Breast epithelium (tissue), 4 donors: ENCODE measurements at regions not wholly inside any gene's neighbourhood (a gene's known extent, or its start where the extent isn't known, plus 50 kb on each side); places are given as distances from the start of the nearest gene placed in this dataset.

Experiments
- DNase-seq, 2 donors: peaks; one replicate each; pipeline ENCODE4 v3.0.0-alpha.2; 2019; ENCODE audit warnings: low spot score in 2 of 2
- H3K27ac ChIP-seq, 2 donors: fragments of 200-600 bp; sonication (generic) in 1 of 2; one replicate each; pipeline ENCODE4 v1.5.1; 2016 to 2019; ENCODE audit warnings: mild to moderate bottlenecking in 1 of 2
- H3K27me3 ChIP-seq, 2 donors: fragments of 200-600 bp; sonication (generic) in 1 of 2; one replicate each; pipeline versions ENCODE4 v1.5.1 to v1.6.0; 2017 to 2019; ENCODE audit warnings: control low read depth in 1 of 2, mild to moderate bottlenecking in 1 of 2
- H3K36me3 ChIP-seq: fragments of 200-600 bp; one replicate; pipeline ENCODE4 v1.5.1; 2019
- H3K4me1 ChIP-seq, 2 donors: fragments of 200-600 bp; sonication (generic); one replicate each; pipeline ENCODE4 v1.5.1; 2016 to 2019; ENCODE audit warnings: control low read depth in 1 of 2
- H3K4me3 ChIP-seq, 3 donors: fragments of 200-600 bp; sonication (generic); 1 replicate in 2 of 3; 2 replicates in 1 of 3; pipeline ENCODE4 v1.5.1; 2016 to 2019; ENCODE audit warnings: mild to moderate bottlenecking in 3 of 3, moderate library complexity in 2 of 3
- H3K9me3 ChIP-seq, 2 donors: fragments of 200-600 bp; sonication (generic) in 1 of 2; one replicate each; pipeline ENCODE4 v1.5.1; 2016 to 2019; ENCODE audit warnings: control low read depth in 1 of 2
- CTCF ChIP-seq, 3 donors: fragments of 450-650 bp; IDR thresholded peaks; one replicate each; pipeline ENCODE4 v1.5.1; 2016 to 2017; ENCODE audit warnings: antibody characterized with exemption in 3 of 3, mild to moderate bottlenecking in 3 of 3, moderate library complexity in 3 of 3
- POLR2A ChIP-seq: fragments of 450-650 bp; IDR thresholded peaks from one replicate; pipeline ENCODE4 v1.6.1; 2016; ENCODE audit warnings: antibody characterized with exemption, mild to moderate bottlenecking, moderate library complexity
- POLR2AphosphoS5 ChIP-seq, 3 donors: sonication (generic); formaldehyde crosslinking; IDR thresholded peaks; one replicate each; pipeline ENCODE4 v1.6.1; 2017; ENCODE audit warnings: antibody characterized with exemption in 3 of 3
- intact Hi-C: fragments of 100-400 bp; cut with DNase I; formaldehyde crosslinking; loops from one replicate; pipeline ENCODE4 v1.15.1; 2023; ENCODE audit warnings: low total_unique reads

GRCh38 chr11:116507016-116507415 lies 265.8 kb downstream of the BUD13 start:
- H3K27ac ChIP-seq = no peak overlapping the region
- no peaks in the 10 kb centered on the region for H3K36me3 ChIP-seq
- peaks cover 0 to 33% of the 10 kb centered on the region in 2 donors for H3K27me3 ChIP-seq
- no peak for TF ChIP-seq POLR2A
- TF ChIP-seq POLR2AphosphoS5 (IDR thresholded peaks at IDR 0.05) = no peak
- TF ChIP-seq CTCF (IDR thresholded peaks at IDR 0.05) = no peak
- no peaks in the 10 kb centered on the region for H3K9me3 ChIP-seq
- no peaks in the 10 kb centered on the region for H3K4me1 ChIP-seq
- H3K4me3 ChIP-seq = no peak overlapping the region
- DNase-seq = no peak
- intact Hi-C loops = no loop called here

- Histone ChIP-seq H3K9me3 (no peaks in the 10 kb centered on the region), H3K4me1 (no peaks in the 10 kb centered on the region), H3K27ac (no peak overlapping the region), H3K27me3 (peaks cover 0 to 31% of the 10 kb centered on the region in 2 donors), H3K36me3 (no peaks in the 10 kb centered on the region), H3K4me3 (no peak overlapping the region)
- DNase-seq = no peak
- no peak for TF ChIP-seq POLR2AphosphoS5 (IDR thresholded peaks at IDR 0.05)
- TF ChIP-seq CTCF (IDR thresholded peaks at IDR 0.05) = no peak
- TF ChIP-seq POLR2A = no peak
- intact Hi-C loops = no loop called here
Measured at GRCh38 chr11:116506263-116506825, 266.4 kb downstream of the BUD13 start.

- peaks cover 0 to 31% of the 10 kb centered on the region in 2 donors for H3K27me3 ChIP-seq
- no peaks in the 10 kb centered on the region for H3K9me3 ChIP-seq
- no peak overlapping the region for H3K27ac ChIP-seq
- DNase-seq = no peak
- no peaks in the 10 kb centered on the region for H3K36me3 ChIP-seq
- intact Hi-C loops = no loop called here
- no peak for TF ChIP-seq POLR2A
- no peak for TF ChIP-seq POLR2AphosphoS5 (IDR thresholded peaks at IDR 0.05)
- TF ChIP-seq CTCF (IDR thresholded peaks at IDR 0.05) = no peak
- no peak overlapping the region for H3K4me3 ChIP-seq
- no peaks in the 10 kb centered on the region for H3K4me1 ChIP-seq
Measured at GRCh38 chr11:116505298-116506262, 267.2 kb downstream of the BUD13 start.

- H3K4me1 ChIP-seq = no peaks in the 10 kb centered on the region
- no peak overlapping the region for H3K4me3 ChIP-seq
- no peaks in the 10 kb centered on the region for H3K36me3 ChIP-seq
- no peak overlapping the region for H3K27ac ChIP-seq
- H3K9me3 ChIP-seq = no peaks in the 10 kb centered on the region
- intact Hi-C loops = no loop called here
- peaks cover 0 to 38% of the 10 kb centered on the region in 2 donors for H3K27me3 ChIP-seq
- no peak for DNase-seq
- TF ChIP-seq CTCF (IDR thresholded peaks at IDR 0.05) = no peak
- no peak for TF ChIP-seq POLR2AphosphoS5 (IDR thresholded peaks at IDR 0.05)
Measured at GRCh38 chr11:116504541-116505297, 268.1 kb downstream of the BUD13 start.
